ENCODE measurements at regions not wholly inside any gene's neighbourhood (a gene's known extent, or its start where the extent isn't known, plus 50 kb on each side); places are given as distances from the start of the nearest gene placed in this dataset.
"Not testable (repeated sequence)": the region's sequence is repeated elsewhere in the genome, so short reads cannot be mapped to it uniquely, and the experiment has no call there.

GRCh38 chr13:55029280-55029679 is 2000.7 kb downstream of the OLFM4 start:
- 85 to 89% (median 88%) methylated on average over 2 of the region's 2 CpGs for WGBS, 4 donors
- ATAC-seq = no peak
- Histone ChIP-seq H3K4me3 (no peak overlapping the region), H3K27me3 (no peaks in the 10 kb centered on the region), H3K9me3 (peaks cover 0 to 17% (median 0%) of the 10 kb centered on the region in 12 donors), H3K27ac (no peak overlapping the region), H3K4me1 (no peaks in the 10 kb centered on the region), H3K36me3 (no peaks in the 10 kb centered on the region)
- no peak for TF ChIP-seq CTCF (IDR thresholded peaks at IDR 0.05)
- intact Hi-C loops (cut with DNase I) = no loop called here
- no peak for DNase-seq

GRCh38 chr13:55038230-55038629 is 2009.6 kb downstream of the OLFM4 start:
- 61 to 76% (median 72%) methylated on average over 1 of the region's 1 CpG for WGBS, 4 donors
- intact Hi-C loops (cut with DNase I) = no loop called here
- H3K9me3 ChIP-seq = no peaks in the 10 kb centered on the region

GRCh38 chr13:55053891-55054550 is 2025.4 kb downstream of the OLFM4 start:
- H3K4me3 ChIP-seq; H3K4me1 ChIP-seq; H3K9me3 ChIP-seq; H3K27me3 ChIP-seq; ATAC-seq; H3K27ac ChIP-seq; H3K36me3 ChIP-seq; intact Hi-C loops (cut with DNase I); DNase-seq: not testable (repeated sequence)
- 89 to 94% (median 91%) methylated on average over 24 of the region's 24 CpGs for WGBS, 4 donors

More at GRCh38 chr13:55038230-55038629, 2009.6 kb downstream of the OLFM4 start:
- no peak for ATAC-seq
- Histone ChIP-seq H3K27me3 (no peaks in the 10 kb centered on the region), H3K4me1 (no peaks in the 10 kb centered on the region), H3K4me3 (no peak overlapping the region), H3K27ac (no peak overlapping the region), H3K36me3 (no peaks in the 10 kb centered on the region)
- TF ChIP-seq POLR2A (IDR thresholded peaks at IDR 0.05) = no peak
- TF ChIP-seq CTCF (IDR thresholded peaks at IDR 0.05) = no peak
- DNase-seq = no peak

GRCh38 chr13:55055666-55056065 is 2027.1 kb downstream of the OLFM4 start:
- intact Hi-C loops (cut with DNase I); H3K27me3 ChIP-seq; H3K4me1 ChIP-seq; H3K36me3 ChIP-seq; H3K9me3 ChIP-seq; ATAC-seq; H3K4me3 ChIP-seq; H3K27ac ChIP-seq; DNase-seq: not testable (repeated sequence)
- WGBS, 4 donors = 89 to 100% (median 91%) methylated on average over 3 of the region's 3 CpGs

- intact Hi-C loops (cut with DNase I) = no loop called here
- Histone ChIP-seq H3K4me3 (no peak overlapping the region), H3K9me3 (no peaks in the 10 kb centered on the region), H3K4me1 (no peaks in the 10 kb centered on the region), H3K27me3 (no peaks in the 10 kb centered on the region), H3K36me3 (no peaks in the 10 kb centered on the region), H3K27ac (no peak overlapping the region)
- WGBS, 4 donors = 87 to 90% (median 88%) methylated on average over 7 of the region's 7 CpGs
- DNase-seq (no peak), ATAC-seq (no peak)
- TF ChIP-seq CTCF (IDR thresholded peaks at IDR 0.05) (no peak), POLR2A (IDR thresholded peaks at IDR 0.05) (no peak)
Measured at GRCh38 chr13:55062662-55063061, 2034.0 kb downstream of the OLFM4 start.

All from heart left ventricle (tissue), 16 donors.